ENCODE measurements at regions not wholly inside any gene's neighbourhood (a gene's known extent, or its start where the extent isn't known, plus 50 kb on each side); places are given as distances from the start of the nearest gene placed in this dataset.

DNA sequence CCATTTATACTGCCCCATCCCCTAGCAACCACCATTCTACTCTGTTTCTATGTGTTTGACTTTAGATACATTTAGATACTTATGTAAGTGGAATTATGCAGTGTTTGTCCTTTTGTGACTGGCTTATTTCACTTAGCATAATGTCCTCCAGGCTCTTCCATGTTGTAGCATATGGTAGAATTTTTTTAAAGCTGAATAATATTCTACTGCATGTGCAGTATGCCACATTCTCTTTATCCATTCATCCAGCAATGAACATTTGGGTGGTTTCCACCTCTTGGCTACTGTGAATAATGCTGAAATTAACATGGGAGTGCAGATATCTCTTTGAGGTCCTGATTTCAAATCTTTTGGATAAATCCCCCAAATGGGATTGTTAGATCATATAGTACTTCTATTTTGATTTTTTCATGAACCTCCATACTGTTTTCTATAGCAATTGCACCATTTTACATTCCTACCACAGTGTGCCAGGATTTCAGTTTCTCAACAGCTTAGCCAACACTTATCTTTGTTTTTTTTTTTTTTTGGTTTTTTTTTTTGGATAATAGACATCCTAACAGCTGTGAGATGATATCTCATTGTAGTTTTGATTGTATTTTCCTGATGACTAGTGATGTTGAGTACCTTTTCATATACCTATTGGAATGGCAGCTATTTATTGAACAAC, 105.9 kb upstream of the LNX1 start:
- no peaks in the 10 kb centered on the region for H3K9me3 ChIP-seq (ENCODE audit: severe bottlenecking)
- H3K27ac ChIP-seq, result no peak overlapping the region
- TF ChIP-seq, protein P1, sequence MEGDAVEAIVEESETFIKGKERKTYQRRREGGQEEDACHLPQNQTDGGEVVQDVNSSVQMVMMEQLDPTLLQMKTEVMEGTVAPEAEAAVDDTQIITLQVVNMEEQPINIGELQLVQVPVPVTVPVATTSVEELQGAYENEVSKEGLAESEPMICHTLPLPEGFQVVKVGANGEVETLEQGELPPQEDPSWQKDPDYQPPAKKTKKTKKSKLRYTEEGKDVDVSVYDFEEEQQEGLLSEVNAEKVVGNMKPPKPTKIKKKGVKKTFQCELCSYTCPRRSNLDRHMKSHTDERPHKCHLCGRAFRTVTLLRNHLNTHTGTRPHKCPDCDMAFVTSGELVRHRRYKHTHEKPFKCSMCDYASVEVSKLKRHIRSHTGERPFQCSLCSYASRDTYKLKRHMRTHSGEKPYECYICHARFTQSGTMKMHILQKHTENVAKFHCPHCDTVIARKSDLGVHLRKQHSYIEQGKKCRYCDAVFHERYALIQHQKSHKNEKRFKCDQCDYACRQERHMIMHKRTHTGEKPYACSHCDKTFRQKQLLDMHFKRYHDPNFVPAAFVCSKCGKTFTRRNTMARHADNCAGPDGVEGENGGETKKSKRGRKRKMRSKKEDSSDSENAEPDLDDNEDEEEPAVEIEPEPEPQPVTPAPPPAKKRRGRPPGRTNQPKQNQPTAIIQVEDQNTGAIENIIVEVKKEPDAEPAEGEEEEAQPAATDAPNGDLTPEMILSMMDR (IDR thresholded peaks at IDR 0.05; ENCODE audit: low read depth, low read length), result no peak
- DNase-seq, result no peak
- no peak overlapping the region for H3K4me3 ChIP-seq (ENCODE audit: low read depth, low read length)
- H3K27me3 ChIP-seq (ENCODE audit: insufficient read depth, low read depth, severe bottlenecking), result peaks cover 65% of the 10 kb centered on the region
- H3K36me3 ChIP-seq, result no peaks in the 10 kb centered on the region

DNA sequence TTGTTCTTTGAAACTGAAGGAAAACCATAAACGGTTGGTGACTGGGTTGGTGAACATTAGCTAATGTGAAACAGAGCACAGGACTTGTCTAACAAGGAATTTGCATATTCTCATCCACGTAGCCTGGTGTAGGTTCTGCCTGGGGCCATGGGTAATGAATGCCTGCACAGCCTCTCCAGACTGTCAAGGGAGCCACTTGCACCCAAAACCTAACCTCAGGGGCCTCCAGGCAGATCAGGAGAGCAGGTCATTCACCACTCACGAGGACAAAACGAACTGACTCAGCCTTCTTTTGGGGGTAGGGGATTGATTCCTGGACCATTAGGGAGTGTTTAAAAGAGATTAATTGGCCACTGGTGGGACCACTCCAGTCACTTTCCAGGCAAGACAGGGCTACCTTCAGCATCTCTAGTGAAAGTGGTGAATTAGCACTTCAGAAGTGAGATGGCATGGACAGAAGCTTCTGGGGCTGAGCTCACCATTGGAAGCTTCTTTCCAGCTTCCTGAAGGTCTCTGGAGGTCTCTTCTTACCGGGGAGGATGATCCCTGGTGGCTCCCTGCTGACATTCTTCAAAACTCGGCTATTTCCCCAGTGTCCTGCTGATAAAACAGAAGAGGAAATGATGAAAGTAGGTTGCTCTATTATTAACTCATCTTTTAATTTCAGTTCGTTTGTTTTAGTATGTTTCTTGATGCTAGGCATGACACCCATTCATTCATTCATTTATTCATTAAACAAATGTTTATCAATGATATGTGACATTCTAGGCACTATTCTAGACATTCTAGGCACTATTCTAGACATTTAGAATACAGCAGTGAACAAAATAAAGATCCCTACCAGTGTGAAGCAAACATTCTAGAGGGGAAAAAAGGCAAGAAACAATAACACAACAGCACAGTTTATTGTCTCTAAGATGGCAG, 104.5 kb upstream of the LNX1 start:
- no peaks in the 10 kb centered on the region for H3K36me3 ChIP-seq
- TF ChIP-seq, protein P1 (IDR thresholded peaks at IDR 0.05; ENCODE audit: low read depth, low read length), result no peak
- peaks cover 60% of the 10 kb centered on the region for H3K27me3 ChIP-seq (ENCODE audit: insufficient read depth, low read depth, severe bottlenecking)
- no peak overlapping the region for H3K4me3 ChIP-seq (ENCODE audit: low read depth, low read length)
- no peaks in the 10 kb centered on the region for H3K9me3 ChIP-seq (ENCODE audit: severe bottlenecking)
- DNase-seq, result no peak
- H3K27ac ChIP-seq, result no peak overlapping the region

DNA sequence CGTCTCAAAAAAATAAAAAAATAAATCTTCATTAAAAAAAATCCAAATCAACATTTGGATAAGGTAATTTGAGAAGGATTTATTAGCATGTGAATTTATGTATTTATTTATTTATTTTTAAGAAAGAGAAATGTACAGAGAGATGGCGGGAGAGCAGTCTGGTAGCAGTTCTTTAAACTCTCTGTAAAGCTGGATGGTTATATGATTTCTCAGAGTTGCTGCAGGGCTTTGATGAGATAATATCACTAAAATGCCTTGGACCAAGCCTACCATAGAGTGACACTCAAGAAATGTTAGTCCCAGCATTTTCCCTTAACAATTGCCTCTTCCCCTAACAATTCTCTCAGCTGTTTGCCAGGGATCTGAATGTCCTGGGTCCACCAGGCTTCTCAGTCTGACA, 103.4 kb upstream of the LNX1 start:
- Histone ChIP-seq H3K4me3 (ENCODE audit: low read depth, low read length) (no peak overlapping the region), H3K27ac (no peak overlapping the region), H3K9me3 (ENCODE audit: severe bottlenecking) (no peaks in the 10 kb centered on the region), H3K27me3 (ENCODE audit: insufficient read depth, low read depth, severe bottlenecking) (peaks cover 63% of the 10 kb centered on the region), H3K36me3 (no peaks in the 10 kb centered on the region)
- no peak for DNase-seq
- TF ChIP-seq, protein P1 (IDR thresholded peaks at IDR 0.05; ENCODE audit: low read depth, low read length), result no peak

DNA sequence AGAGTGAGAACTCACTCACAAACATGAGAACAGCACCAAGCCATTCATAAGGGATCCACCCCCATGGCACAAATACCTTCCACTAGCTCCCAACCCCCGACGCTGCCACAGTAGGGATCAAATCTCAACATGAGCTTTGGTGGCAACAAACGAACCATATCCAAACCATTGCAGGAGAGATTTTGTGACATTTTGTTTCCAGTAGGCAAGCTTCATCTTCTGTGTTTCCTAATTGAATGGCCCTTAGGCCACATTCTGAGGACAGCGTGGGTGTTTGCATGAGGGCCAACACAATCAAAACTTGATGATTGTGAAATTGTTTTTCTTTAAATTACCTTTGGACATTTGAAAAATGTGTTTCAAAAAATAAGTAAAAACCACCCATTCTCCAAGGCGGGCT, 102.6 kb upstream of the LNX1 start:
- TF ChIP-seq, protein P1 (IDR thresholded peaks at IDR 0.05; ENCODE audit: low read depth, low read length), result no peak
- Histone ChIP-seq H3K9me3 (ENCODE audit: severe bottlenecking) (no peaks in the 10 kb centered on the region), H3K27ac (no peak overlapping the region), H3K4me3 (ENCODE audit: low read depth, low read length) (no peak overlapping the region), H3K27me3 (ENCODE audit: insufficient read depth, low read depth, severe bottlenecking) (peaks cover 61% of the 10 kb centered on the region), H3K36me3 (no peaks in the 10 kb centered on the region)
- no peak for DNase-seq

DNA sequence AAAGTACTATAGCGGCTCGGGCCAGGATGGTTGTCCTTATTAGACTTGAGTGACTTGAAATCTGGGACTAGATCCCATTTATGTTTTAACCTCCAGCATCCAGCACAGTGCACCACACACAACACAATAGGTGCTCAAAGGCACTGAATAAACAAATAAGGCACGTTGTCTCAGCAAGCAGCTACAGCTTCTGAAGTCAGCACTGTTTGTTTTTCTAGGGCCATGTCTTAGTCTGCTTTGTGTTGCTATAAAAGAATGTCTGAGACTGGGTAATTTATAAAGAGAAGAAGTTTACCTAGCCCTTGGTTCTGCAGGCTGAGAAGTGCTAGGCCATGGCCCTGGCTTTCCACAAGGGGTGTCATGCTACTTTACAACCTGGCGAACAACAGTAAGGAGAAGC, 102.1 kb upstream of the LNX1 start:
- no peaks in the 10 kb centered on the region for H3K36me3 ChIP-seq
- no peak overlapping the region for H3K4me3 ChIP-seq (ENCODE audit: low read depth, low read length)
- TF ChIP-seq, protein P1 (IDR thresholded peaks at IDR 0.05; ENCODE audit: low read depth, low read length), result no peak
- H3K27me3 ChIP-seq (ENCODE audit: insufficient read depth, low read depth, severe bottlenecking), result peaks cover 64% of the 10 kb centered on the region
- no peak overlapping the region for H3K27ac ChIP-seq
- DNase-seq, result no peak
- no peaks in the 10 kb centered on the region for H3K9me3 ChIP-seq (ENCODE audit: severe bottlenecking)
